ENCODE measurements at regions not wholly inside any gene's neighbourhood (a gene's known extent, or its start where the extent isn't known, plus 50 kb on each side); places are given as distances from the start of the nearest gene placed in this dataset.

- Histone ChIP-seq H3K4me2 (ENCODE audit: low read depth, low read length, poor library complexity, severe bottlenecking) (no peak overlapping the region), H3K4me3 (ENCODE audit: low read length, poor library complexity, severe bottlenecking) (no peak overlapping the region), H4K20me1 (ENCODE audit: insufficient read depth, low read length, poor library complexity, severe bottlenecking) (no peaks in the 10 kb centered on the region), H3K4me1 (ENCODE audit: insufficient read depth, low read length, poor library complexity, severe bottlenecking) (peaks cover 49% of the 10 kb centered on the region), H3K9ac (ENCODE audit: low read depth, low read length, poor library complexity, severe bottlenecking) (no peak overlapping the region), H3K79me2 (ENCODE audit: insufficient read depth, low read length) (no peaks in the 10 kb centered on the region), H3K9me3 (ENCODE audit: insufficient read depth, low read depth, low read length) (no peaks in the 10 kb centered on the region), H3F3A (ENCODE audit: low read depth) (no peaks in the 10 kb centered on the region), H3K27me3 (ENCODE audit: insufficient read depth, low read length, poor library complexity, severe bottlenecking) (no peaks in the 10 kb centered on the region), H3K9me2 (replicated peaks; ENCODE audit: low read depth, low read length) (no peaks in the 10 kb centered on the region), H2AFZ (ENCODE audit: low read length) (no peak overlapping the region), H3K36me3 (ENCODE audit: insufficient read depth, low read length) (no peaks in the 10 kb centered on the region)
- TF ChIP-seq EZH2phosphoT487 (IDR thresholded peaks at IDR 0.05; ENCODE audit: borderline replicate concordance), result no peak
- TF ChIP-seq CTCF (conservative IDR thresholded peaks at IDR 0.05; ENCODE audit: low read length), result no peak
Observed at GRCh38 chr3:194221336-194221735, 85.4 kb downstream of the HES1 start.

- H3K4me2 ChIP-seq (ENCODE audit: low read depth, low read length, poor library complexity, severe bottlenecking), result peak overlapping the region; percentile 28
- no peaks in the 10 kb centered on the region for H3K79me2 ChIP-seq (ENCODE audit: insufficient read depth, low read length)
- no peak for TF ChIP-seq EZH2phosphoT487 (IDR thresholded peaks at IDR 0.05; ENCODE audit: borderline replicate concordance)
- peak overlapping the region; percentile 2 for H3K9ac ChIP-seq (ENCODE audit: low read depth, low read length, poor library complexity, severe bottlenecking)
- no peaks in the 10 kb centered on the region for H3K9me3 ChIP-seq (ENCODE audit: insufficient read depth, low read depth, low read length)
- no peaks in the 10 kb centered on the region for H3K36me3 ChIP-seq (ENCODE audit: insufficient read depth, low read length)
- H3K27me3 ChIP-seq (ENCODE audit: insufficient read depth, low read length, poor library complexity, severe bottlenecking), result no peaks in the 10 kb centered on the region
- peaks cover 45% of the 10 kb centered on the region for H3K4me1 ChIP-seq (ENCODE audit: insufficient read depth, low read length, poor library complexity, severe bottlenecking)
- no peaks in the 10 kb centered on the region for H3F3A ChIP-seq (ENCODE audit: low read depth)
- peak overlapping the region; percentile 63 for H2AFZ ChIP-seq (ENCODE audit: low read length)
- H3K9me2 ChIP-seq (replicated peaks; ENCODE audit: low read depth, low read length), result no peaks in the 10 kb centered on the region
- no peaks in the 10 kb centered on the region for H4K20me1 ChIP-seq (ENCODE audit: insufficient read depth, low read length, poor library complexity, severe bottlenecking)
- no peak overlapping the region for H3K4me3 ChIP-seq (ENCODE audit: low read length, poor library complexity, severe bottlenecking)
Observed at GRCh38 chr3:194223951-194224350, 88.0 kb downstream of the HES1 start.

GRCh38 chr3:194224471-194225417 lies 88.8 kb downstream of the HES1 start:
- peak overlapping the region; percentile 28 for H3K4me2 ChIP-seq (ENCODE audit: low read depth, low read length, poor library complexity, severe bottlenecking)
- H3K9me3 ChIP-seq (ENCODE audit: insufficient read depth, low read depth, low read length), result no peaks in the 10 kb centered on the region
- H3K4me3 ChIP-seq (ENCODE audit: low read length, poor library complexity, severe bottlenecking), result no peak overlapping the region
- no peak overlapping the region for H3K9ac ChIP-seq (ENCODE audit: low read depth, low read length, poor library complexity, severe bottlenecking)
- TF ChIP-seq CTCF (conservative IDR thresholded peaks at IDR 0.05; ENCODE audit: low read length) (no peak), EZH2phosphoT487 (IDR thresholded peaks at IDR 0.05; ENCODE audit: borderline replicate concordance) (no peak)
- H3K36me3 ChIP-seq (ENCODE audit: insufficient read depth, low read length), result no peaks in the 10 kb centered on the region
- H3K9me2 ChIP-seq (replicated peaks; ENCODE audit: low read depth, low read length), result no peaks in the 10 kb centered on the region
- no peaks in the 10 kb centered on the region for H3K79me2 ChIP-seq (ENCODE audit: insufficient read depth, low read length)
- H3K4me1 ChIP-seq (ENCODE audit: insufficient read depth, low read length, poor library complexity, severe bottlenecking), result peaks cover 45% of the 10 kb centered on the region
- peak overlapping the region; percentile 63 for H2AFZ ChIP-seq (ENCODE audit: low read length)
- no peaks in the 10 kb centered on the region for H4K20me1 ChIP-seq (ENCODE audit: insufficient read depth, low read length, poor library complexity, severe bottlenecking)
- H3K27me3 ChIP-seq (ENCODE audit: insufficient read depth, low read length, poor library complexity, severe bottlenecking), result no peaks in the 10 kb centered on the region
- no peaks in the 10 kb centered on the region for H3F3A ChIP-seq (ENCODE audit: low read depth)

Data from Loucy (cell line).